ENCODE measurements at regions not wholly inside any gene's neighbourhood (a gene's known extent, or its start where the extent isn't known, plus 50 kb on each side); places are given as distances from the start of the nearest gene placed in this dataset.

GRCh38 chr5:124644582-124644981 is 101.9 kb downstream of the ZNF608 start:
- DNase-seq: no peak

DNA sequence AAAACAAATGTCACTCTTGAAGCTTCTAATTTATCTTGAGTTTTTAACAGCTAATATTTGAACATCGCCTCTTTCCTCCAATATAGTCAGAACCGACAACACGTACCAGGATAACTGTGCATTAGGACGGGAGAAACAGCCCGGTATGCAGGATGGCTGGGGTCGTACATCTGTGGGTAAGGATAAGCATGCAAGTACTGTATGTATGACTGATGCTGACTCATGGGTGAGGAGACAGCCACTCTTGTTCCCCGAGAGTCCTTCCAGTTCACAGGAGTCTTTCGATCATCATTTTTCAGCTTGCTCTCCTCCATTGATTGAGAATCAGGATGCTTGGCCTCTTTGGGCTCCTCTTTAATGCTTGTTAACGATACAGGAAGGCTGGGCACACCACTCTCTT is 102.3 kb downstream of the ZNF608 start:
- DNase-seq: no peak

DNA sequence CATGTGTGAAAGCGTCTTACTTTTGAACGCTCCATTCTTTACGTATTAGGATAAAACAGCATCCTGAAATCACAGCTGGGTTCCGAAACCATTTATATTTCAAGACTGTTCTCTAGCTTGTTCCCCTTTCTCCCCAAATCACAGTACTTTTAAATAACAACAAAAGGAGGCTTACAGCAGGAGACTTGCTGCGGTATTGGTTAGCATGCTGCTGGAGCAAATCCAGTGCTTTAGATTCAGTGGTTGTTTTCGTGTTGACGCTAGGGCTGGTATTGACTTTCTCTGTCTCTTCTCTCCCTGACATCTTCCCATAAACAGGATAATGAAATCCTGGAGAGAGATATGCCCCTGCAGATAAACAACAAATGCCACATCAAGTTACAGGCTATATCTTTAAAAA is 103.1 kb downstream of the ZNF608 start:
- DNase-seq: no peak

DNA sequence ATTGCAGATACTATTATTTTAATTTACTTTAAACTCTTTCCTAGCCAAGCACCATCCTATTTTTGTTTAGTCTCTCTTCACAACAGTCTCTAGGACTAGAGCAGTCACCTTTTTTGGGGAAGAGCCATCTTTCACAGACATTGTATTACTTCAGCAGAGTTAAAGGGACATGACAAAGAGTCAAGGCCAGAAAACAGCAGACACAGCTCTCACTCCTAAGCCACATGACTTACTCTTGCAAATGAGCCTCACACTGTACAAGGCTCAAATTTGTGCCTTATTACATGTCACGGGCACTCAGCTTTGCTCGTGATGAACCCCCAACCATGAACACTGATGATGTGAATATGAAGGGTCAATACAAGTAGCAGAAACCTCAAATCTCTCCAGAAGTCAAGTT is 104.3 kb downstream of the ZNF608 start:
- DNase-seq: no peak

- no peak for DNase-seq
Observed at GRCh38 chr5:124641154-124641792, 105.2 kb downstream of the ZNF608 start.

DNA sequence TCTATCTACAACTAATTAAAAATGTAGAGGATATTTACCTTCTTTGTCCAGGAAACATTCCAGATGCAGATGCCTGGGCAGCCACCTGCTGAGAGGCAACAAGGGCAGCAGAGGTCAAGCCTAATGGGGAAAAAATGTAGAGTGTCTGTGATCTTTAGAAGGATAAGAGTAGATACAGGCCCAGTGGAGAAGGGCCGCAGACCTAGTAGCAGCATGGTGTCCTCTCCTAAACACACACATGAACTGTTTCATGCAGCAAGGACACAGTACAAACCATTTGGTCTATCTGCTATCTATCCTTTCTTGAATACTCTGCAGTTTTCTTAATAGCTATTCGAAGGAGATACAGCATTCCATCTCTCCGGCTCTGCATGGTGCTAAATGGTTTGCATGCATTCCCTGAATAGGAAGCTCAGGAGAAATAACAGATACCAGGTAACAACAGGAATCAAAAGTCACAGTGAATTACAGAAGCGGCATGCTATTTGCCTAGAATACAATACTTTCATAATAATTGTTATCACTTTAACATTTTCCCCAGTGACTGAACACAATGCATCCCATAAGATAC is 107.3 kb downstream of the ZNF608 start:
- no peak for DNase-seq

- DNase-seq: no peak
Observed at GRCh38 chr5:124637011-124637410, 109.4 kb downstream of the ZNF608 start.

- no peak for DNase-seq
Observed at GRCh38 chr5:124634741-124635323, 111.6 kb downstream of the ZNF608 start.

- no peak for DNase-seq
Observed at GRCh38 chr5:124634228-124634739, 112.2 kb downstream of the ZNF608 start.

- DNase-seq: no peak
Observed at GRCh38 chr5:124633209-124633608, 113.2 kb downstream of the ZNF608 start.

GRCh38 chr5:124631874-124632550 is 114.4 kb downstream of the ZNF608 start:
- DNase-seq: no peak

DNA sequence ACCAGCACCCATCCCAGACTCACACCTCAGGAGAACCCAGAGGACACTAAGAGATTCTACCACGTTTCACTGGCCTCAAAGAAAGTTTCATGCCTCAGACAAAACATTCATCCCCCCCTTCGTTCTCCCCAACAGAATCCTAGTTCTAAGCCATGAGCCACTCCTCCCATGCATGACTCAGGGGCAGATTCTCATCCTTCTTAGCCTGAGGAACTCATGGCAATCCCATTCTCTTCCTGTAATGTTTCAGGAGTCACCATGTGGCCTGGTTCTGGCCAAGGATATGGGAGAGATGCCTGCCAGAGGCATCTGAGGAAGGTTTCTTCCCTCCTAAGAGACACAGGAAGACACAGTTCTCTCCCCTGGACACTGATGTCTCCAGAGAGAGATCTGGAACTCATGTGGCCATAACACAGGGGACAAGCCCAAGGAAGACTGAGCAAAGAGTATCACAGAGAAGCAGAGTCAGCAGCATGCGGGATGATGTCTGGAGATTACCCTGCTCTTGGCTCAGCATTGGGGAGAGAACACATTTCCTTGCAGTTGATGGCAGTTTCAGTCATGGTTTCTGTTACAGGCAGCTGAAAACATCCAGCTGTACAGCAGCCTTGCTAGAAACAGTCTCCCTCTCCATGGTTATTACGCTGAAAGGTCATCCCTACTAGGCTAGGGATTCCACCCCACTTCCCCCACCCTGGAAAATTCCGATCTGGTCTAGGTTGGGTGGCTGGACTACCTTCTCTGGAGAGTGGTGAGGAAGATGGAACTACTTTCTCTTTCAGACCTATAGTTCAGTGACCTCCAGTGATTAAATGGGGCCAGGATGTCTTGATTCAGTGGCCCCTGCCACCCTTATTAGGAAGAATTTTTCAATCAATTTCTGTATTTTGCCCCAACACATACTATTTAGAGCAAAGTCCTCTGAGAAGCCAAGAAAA is 115.4 kb downstream of the ZNF608 start:
- no peak for DNase-seq

DNA sequence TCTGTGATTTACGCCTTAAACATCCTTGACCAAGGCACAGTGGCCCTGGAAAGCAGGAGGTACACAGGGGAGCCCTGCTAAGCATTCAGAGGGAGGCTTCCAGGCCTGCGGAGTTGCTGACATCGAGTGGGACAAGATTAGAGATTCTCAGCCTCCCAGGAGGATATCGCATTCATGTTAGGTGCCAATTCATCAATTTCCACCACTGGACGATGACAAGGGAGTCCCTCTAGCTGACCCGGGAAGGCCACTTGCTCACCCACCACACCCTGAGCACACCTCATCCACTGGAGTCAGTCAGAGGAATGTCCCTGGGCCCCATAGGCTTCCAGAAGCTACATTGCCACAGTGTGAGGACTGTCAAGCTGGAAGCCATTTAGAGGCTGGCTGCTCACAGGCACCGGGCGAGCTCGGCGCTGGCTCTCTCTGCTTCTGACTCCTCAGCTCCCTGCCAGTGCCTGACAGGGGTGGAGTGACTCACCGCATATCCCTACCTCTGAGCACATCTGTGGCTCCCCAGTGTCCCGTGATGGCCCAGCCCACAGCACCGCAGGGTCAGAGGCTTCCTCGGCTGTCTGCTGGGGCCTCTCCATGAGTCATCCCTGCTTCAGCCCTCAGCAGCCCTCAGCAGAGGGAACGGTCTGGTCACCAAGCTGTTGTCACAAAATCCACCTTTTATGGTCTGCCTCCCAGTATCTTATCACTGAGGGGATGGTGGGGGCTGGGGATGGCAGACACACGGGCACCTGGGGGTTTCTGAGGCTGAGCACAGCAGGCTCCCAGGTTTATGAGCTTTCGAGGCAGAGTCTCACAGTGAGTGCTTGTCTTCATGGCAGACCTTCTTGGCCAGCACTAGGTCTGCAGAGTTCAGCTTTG is 117.5 kb downstream of the ZNF608 start:
- peak; percentile 62 for DNase-seq

DNA sequence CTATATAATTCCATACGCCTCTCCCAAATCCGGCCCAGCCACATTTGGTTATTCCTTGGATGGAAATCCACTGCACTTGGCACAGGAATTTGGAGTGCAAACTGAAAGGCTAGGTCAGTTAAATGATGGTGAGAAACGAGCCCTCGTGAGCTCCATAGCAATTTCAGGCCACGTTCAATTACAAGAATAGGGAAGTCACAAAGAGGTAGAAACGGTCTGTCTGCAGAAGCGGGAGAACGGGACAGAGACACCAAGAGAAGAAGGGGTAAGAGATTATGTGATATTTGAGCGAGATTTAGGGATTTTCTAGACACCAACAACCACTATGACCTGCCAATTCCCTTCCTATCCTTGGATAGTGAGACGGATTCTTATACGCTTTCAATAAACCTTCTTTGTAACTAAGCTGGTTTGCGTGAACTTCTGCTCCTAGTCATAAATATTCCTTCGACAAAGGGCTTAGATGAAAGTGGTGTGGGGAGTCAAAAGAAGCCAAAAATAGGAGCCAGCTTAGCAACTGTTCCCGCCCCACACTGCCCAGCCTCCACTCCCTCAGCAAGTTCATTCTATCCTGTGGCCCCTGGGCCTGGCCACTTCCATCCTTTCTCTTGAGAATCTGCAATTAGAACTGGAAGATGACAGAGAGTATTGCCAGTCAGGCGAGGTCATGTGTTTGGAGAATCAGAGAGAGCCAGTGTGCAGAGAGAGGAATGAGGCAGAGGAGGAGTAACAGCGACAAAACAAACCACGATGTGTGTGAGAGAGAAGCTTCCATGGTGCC is 118.4 kb downstream of the ZNF608 start:
- DNase-seq: no peak

GRCh38 chr5:124626053-124626452 is 120.4 kb downstream of the ZNF608 start:
- DNase-seq: no peak

DNA sequence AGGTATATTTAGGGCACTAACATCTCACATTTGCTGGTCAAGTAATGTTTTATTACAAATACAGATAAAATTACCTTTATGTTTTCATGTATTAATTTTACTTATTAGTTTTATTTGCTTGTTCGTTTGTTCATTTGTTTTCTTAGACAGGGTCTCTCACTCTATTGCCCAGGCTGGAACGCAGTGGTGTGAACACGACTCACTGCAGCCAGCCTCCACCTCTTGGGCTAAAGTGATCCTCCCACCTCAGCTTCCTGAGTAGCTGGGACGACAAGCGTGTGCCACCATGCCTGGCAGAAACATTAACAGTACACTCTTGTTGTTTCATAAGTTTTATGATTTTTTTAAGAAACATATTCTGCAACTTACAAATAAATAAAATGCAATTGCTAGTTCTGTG is 123.2 kb downstream of the ZNF608 start:
- no peak for DNase-seq

- DNase-seq: no peak
Observed at GRCh38 chr5:124622851-124623250, 123.6 kb downstream of the ZNF608 start.

DNA sequence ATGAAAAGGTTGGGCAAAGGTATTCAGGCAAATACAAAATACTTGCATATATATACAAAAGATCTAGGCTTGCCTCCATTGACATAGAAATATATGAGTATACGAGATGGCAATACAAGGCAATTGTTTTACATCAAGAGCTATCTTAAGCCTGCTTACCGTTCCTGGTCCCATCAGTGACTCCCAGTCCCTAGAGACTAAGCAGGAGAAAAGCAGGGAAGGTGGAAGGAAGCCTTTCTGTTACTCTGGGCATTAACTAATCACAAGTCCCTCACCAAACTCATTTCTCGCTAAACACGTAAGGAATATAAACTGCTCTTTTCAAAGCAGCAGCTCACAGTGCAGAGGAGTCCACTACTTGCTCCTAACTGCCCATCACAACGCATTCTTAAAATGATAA is 125.2 kb downstream of the ZNF608 start:
- DNase-seq: no peak

- no peak for DNase-seq
Observed at GRCh38 chr5:124620743-124621142, 125.7 kb downstream of the ZNF608 start.

DNA sequence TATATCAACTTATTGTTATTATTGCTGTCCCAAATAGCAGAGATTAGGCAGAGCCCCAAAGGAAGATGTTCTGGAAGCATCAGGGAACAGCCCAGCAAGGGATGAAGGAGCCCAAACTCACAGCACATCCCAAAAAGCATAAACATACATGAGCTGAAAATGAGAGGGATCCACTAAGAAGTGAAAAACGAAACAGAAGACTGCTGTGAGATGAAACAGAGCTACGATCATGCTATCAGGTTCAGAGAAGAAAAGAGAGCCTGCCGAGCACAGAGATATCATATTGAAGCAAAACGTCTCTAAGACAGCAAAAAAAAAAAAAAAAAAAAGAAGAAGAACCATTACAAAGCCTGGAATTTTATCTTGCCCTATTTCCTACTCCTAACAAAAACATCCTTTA is 127.3 kb downstream of the ZNF608 start:
- DNase-seq: no peak

GRCh38 chr5:124617787-124618186 is 128.7 kb downstream of the ZNF608 start:
- no peak for DNase-seq

All from dermis blood vessel endothelial cell (primary cell).